GM23248 (cell line): ENCODE measurements at regions not wholly inside any gene's neighbourhood (a gene's known extent, or its start where the extent isn't known, plus 50 kb on each side); places are given as distances from the start of the nearest gene placed in this dataset.

Source experiments
- EZH2 ChIP-seq: fragments of 200-600 bp; sonication (generic); IDR thresholded peaks from 2 replicates; pipeline ENCODE4 v1.6.1; 2018; ENCODE audit warnings: antibody characterized with exemption, mild to moderate bottlenecking; ENCODE audit not compliant: insufficient read depth, poor library complexity, severe bottlenecking
- EZH2phosphoT487 ChIP-seq: fragments of 200-600 bp; sonication (generic); IDR thresholded peaks from 2 replicates; pipeline ENCODE4 v1.6.1; 2018; ENCODE audit warnings: antibody characterized with exemption, moderate library complexity, mild to moderate bottlenecking, low read depth; ENCODE audit not compliant: insufficient read depth

GRCh38 chr12:84692071-84692470 is 220.5 kb downstream of the SLC6A15 start:
- TF ChIP-seq EZH2phosphoT487: no peak
- TF ChIP-seq EZH2: no peak
